ENCODE measurements at regions not wholly inside any gene's neighbourhood (a gene's known extent, or its start where the extent isn't known, plus 50 kb on each side); places are given as distances from the start of the nearest gene placed in this dataset.

GRCh38 chr12:66903782-66904396, 225.0 kb upstream of the GRIP1 start:
- DNase-seq (ENCODE audit: low read depth in 2 of 2), result no peak

GRCh38 chr12:66905201-66905600, 226.3 kb upstream of the GRIP1 start:
- DNase-seq (ENCODE audit: low read depth in 2 of 2), result no peak

- DNase-seq (ENCODE audit: low read depth in 2 of 2), result no peak
Measured at GRCh38 chr12:66910366-66910974, 231.6 kb upstream of the GRIP1 start.

GRCh38 chr12:66915306-66915904, 236.5 kb upstream of the GRIP1 start:
- no peak for DNase-seq (ENCODE audit: low read depth in 2 of 2)

- DNase-seq (ENCODE audit: low read depth in 2 of 2), result no peak
Measured at GRCh38 chr12:66916189-66916588, 237.3 kb upstream of the GRIP1 start.

- DNase-seq (ENCODE audit: low read depth in 2 of 2), result no peak
Measured at GRCh38 chr12:66919466-66919865, 240.6 kb upstream of the GRIP1 start.

GRCh38 chr12:66920205-66920604, 241.3 kb upstream of the GRIP1 start:
- DNase-seq (ENCODE audit: low read depth in 2 of 2), result no peak

- no peak for DNase-seq (ENCODE audit: low read depth in 2 of 2)
Measured at GRCh38 chr12:66921151-66921550, 242.3 kb upstream of the GRIP1 start.

- DNase-seq (ENCODE audit: low read depth in 2 of 2), result no peak
Measured at GRCh38 chr12:66925083-66925482, 246.2 kb upstream of the GRIP1 start.

GRCh38 chr12:66929121-66929520, 250.2 kb upstream of the GRIP1 start:
- no peak for DNase-seq (ENCODE audit: low read depth in 2 of 2)

GRCh38 chr12:66931091-66931490, 252.2 kb upstream of the GRIP1 start:
- DNase-seq (ENCODE audit: low read depth in 2 of 2), result no peak

- no peak for DNase-seq (ENCODE audit: low read depth in 2 of 2)
Measured at GRCh38 chr12:66932126-66932525, 253.2 kb upstream of the GRIP1 start.

- DNase-seq (ENCODE audit: low read depth in 2 of 2), result no peak
Measured at GRCh38 chr12:66934302-66935062, 255.6 kb upstream of the GRIP1 start.

- DNase-seq (ENCODE audit: low read depth in 2 of 2), result no peak
Measured at GRCh38 chr12:66941150-66941549, 262.3 kb upstream of the GRIP1 start.

- DNase-seq (ENCODE audit: low read depth in 2 of 2), result no peak
Measured at GRCh38 chr12:66942741-66943465, 264.0 kb upstream of the GRIP1 start.

- no peak for DNase-seq (ENCODE audit: low read depth in 2 of 2)
Measured at GRCh38 chr12:66944365-66944764, 265.5 kb upstream of the GRIP1 start.

- DNase-seq (ENCODE audit: low read depth in 2 of 2), result no peak
Measured at GRCh38 chr12:66945189-66945817, 266.4 kb upstream of the GRIP1 start.

GRCh38 chr12:66947119-66947518, 268.2 kb upstream of the GRIP1 start:
- DNase-seq (ENCODE audit: low read depth in 2 of 2), result no peak

GRCh38 chr12:66952668-66953067, 273.8 kb upstream of the GRIP1 start:
- no peak for DNase-seq (ENCODE audit: low read depth in 2 of 2)

GRCh38 chr12:66956300-66956699, 277.4 kb upstream of the GRIP1 start:
- DNase-seq (ENCODE audit: low read depth in 2 of 2), result no peak

- DNase-seq (ENCODE audit: low read depth in 2 of 2), result no peak
Measured at GRCh38 chr12:66959276-66959675, 280.4 kb upstream of the GRIP1 start.

All from lung microvascular endothelial cell (primary cell).